Activated T-helper 2 cell treated with anti-CD3 and anti-CD28 coated beads, Interferon-gamma antibody, Interleukin-2, Interleukin-4, amounts not matched to agents 10 μg/mL and 5 μg/mL and 100 μg/mL, durations not matched to agents 14 hours and 24 hours and 36 hours (primary cell): ENCODE measurements at regions not wholly inside any gene's neighbourhood (a gene's known extent, or its start where the extent isn't known, plus 50 kb on each side); places are given as distances from the start of the nearest gene placed in this dataset.
"Not testable (repeated sequence)": the region's sequence is repeated elsewhere in the genome, so short reads cannot be mapped to it uniquely, and the experiment has no call there.

Source experiments
- DNase-seq: peaks from one replicate; pipeline ENCODE4 v3.0.0; 2021; ENCODE audit warnings: low spot score
- H3K27ac Mint-ChIP-seq: one replicate; pipeline ENCODE4 v1.8.0; 2021; ENCODE audit warnings: mixed read lengths
- H3K27me3 Mint-ChIP-seq: one replicate; pipeline ENCODE4 v1.8.0; 2021; ENCODE audit warnings: low read depth, mixed read lengths
- H3K36me3 Mint-ChIP-seq: one replicate; pipeline ENCODE4 v1.8.0; 2021; ENCODE audit warnings: low read depth, mixed read lengths
- H3K4me1 Mint-ChIP-seq: one replicate; pipeline ENCODE4 v1.8.0; 2021; ENCODE audit warnings: low read depth, mixed read lengths
- H3K4me3 Mint-ChIP-seq: one replicate; pipeline ENCODE4 v1.8.0; 2021; ENCODE audit warnings: low read depth, mild to moderate bottlenecking, moderate library complexity, mixed read lengths
- H3K9me3 Mint-ChIP-seq: one replicate; pipeline ENCODE4 v1.8.0; 2021; ENCODE audit warnings: mixed read lengths
- intact Hi-C: fragments of 100-400 bp; cut with micrococcal nuclease; formaldehyde crosslinking; loops from one replicate; pipeline ENCODE4 v1.15.1; 2023

DNA sequence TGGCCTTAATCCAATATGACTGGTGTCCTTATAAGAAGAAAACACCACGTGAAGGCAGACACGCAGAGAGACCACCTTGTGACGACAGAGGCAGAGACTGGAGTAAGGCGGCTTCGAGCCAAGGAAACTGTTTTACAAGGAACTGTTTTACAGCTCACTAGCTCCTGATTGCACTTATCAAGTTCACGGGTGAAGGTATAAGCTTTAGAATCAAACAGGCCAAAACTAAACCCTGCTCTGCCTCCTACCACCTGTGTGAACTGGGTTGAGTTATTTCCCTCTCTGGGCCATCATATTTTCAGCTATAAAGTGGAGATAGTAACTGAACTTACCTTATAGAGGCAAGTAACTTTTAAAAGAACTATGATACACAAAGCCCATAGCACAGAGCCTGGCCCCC, 166.9 kb upstream of the NFIA start:
- no peaks in the 10 kb centered on the region for H3K36me3 Mint-ChIP-seq

GRCh38 chr1:60914982-60915381, 167.4 kb upstream of the NFIA start:
- H3K4me3 Mint-ChIP-seq = no peak overlapping the region
- no peaks in the 10 kb centered on the region for H3K36me3 Mint-ChIP-seq
- no peaks in the 10 kb centered on the region for H3K9me3 Mint-ChIP-seq
- DNase-seq = no peak
- peaks cover 4% of the 10 kb centered on the region for H3K27me3 Mint-ChIP-seq
- intact Hi-C loops = no loop called here
- H3K27ac Mint-ChIP-seq = no peak overlapping the region
- no peaks in the 10 kb centered on the region for H3K4me1 Mint-ChIP-seq

More for the DNA sequence above, 166.9 kb upstream of the NFIA start:
- no peak for DNase-seq
- intact Hi-C loops = no loop called here
- Mint-ChIP-seq H3K27me3 (peaks cover 4% of the 10 kb centered on the region), H3K4me3 (no peak overlapping the region), H3K27ac (no peak overlapping the region), H3K4me1 (no peaks in the 10 kb centered on the region), H3K9me3 (no peaks in the 10 kb centered on the region)

DNA sequence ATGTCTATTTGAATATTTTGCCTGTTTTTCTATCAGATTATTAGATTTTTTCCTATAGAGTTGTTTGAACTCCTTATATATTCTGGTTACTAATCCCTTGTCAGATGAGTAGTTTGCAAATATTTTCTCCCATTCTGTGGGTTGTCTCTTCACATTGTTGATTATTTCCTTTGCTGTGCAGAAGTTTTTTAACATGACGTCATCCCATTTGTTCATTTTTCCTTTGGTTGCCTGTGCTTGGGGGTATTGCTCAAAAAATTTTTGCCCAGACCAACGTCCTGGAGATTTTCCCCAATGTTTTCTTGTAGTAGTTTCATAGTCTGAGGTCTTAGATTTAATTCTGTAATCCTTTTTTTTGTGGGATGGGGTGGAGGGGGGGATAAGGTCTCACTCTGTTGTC, 168.7 kb upstream of the NFIA start:
- H3K9me3 Mint-ChIP-seq, H3K4me1 Mint-ChIP-seq, H3K4me3 Mint-ChIP-seq, H3K27me3 Mint-ChIP-seq, H3K36me3 Mint-ChIP-seq, H3K27ac Mint-ChIP-seq, DNase-seq, intact Hi-C loops: not testable (repeated sequence)

DNA sequence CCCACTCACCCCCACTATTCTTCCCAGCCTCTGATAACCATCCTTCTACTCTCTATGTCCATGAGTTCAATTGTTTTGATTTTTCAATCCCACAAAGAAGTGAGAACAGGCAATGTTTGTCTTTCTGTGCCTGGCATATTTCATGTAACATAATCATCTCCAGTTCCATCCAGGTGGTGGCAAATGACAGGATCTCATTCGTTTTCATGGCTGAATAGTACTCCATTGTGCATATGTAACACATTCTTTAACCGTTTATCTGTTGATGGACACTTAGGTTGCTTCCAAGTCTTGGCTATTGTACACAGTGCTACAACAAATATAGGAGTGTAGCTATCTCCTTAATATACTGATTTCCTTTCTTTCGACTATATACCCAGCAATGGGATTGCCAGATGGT, 169.3 kb upstream of the NFIA start:
- peaks cover 3% of the 10 kb centered on the region for H3K27me3 Mint-ChIP-seq
- intact Hi-C loops = no loop called here
- H3K9me3 Mint-ChIP-seq = no peaks in the 10 kb centered on the region
- no peaks in the 10 kb centered on the region for H3K36me3 Mint-ChIP-seq
- H3K27ac Mint-ChIP-seq = no peak overlapping the region
- no peak overlapping the region for H3K4me3 Mint-ChIP-seq
- no peaks in the 10 kb centered on the region for H3K4me1 Mint-ChIP-seq
- DNase-seq = no peak

GRCh38 chr1:60911966-60912697, 170.2 kb upstream of the NFIA start:
- no peaks in the 10 kb centered on the region for H3K4me1 Mint-ChIP-seq
- no peaks in the 10 kb centered on the region for H3K36me3 Mint-ChIP-seq
- H3K27ac Mint-ChIP-seq = no peak overlapping the region
- H3K9me3 Mint-ChIP-seq = no peaks in the 10 kb centered on the region
- no peak overlapping the region for H3K4me3 Mint-ChIP-seq
- intact Hi-C loops = no loop called here
- H3K27me3 Mint-ChIP-seq = peaks cover 3% of the 10 kb centered on the region
- no peak for DNase-seq

GRCh38 chr1:60908159-60908558, 174.2 kb upstream of the NFIA start:
- Mint-ChIP-seq H3K9me3 (no peaks in the 10 kb centered on the region), H3K4me1 (no peaks in the 10 kb centered on the region), H3K4me3 (no peak overlapping the region), H3K27me3 (peaks cover 8% of the 10 kb centered on the region), H3K36me3 (no peaks in the 10 kb centered on the region), H3K27ac (no peak overlapping the region)
- intact Hi-C loops = no loop called here
- no peak for DNase-seq

DNA sequence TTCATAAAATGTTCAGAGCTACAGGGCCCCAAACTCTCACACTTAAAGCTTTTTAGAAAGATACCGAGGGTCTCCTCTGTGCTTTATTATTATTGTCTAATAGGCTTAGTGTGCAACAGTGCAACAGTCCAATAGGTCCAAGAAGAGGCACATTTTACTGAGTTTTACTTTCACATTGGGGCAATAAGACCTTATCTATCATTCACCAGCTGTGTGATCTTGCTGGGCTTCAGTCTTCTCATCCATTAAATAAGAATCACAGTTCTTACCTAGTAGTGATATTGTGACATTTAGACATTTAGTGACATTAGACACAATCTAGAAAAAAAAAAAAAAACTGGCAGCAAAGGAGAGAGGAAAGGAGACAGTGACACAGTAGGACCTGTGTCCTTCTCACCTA, 175.8 kb upstream of the NFIA start:
- no peak overlapping the region for H3K27ac Mint-ChIP-seq
- H3K4me1 Mint-ChIP-seq = no peaks in the 10 kb centered on the region
- H3K4me3 Mint-ChIP-seq = no peak overlapping the region
- intact Hi-C loops = no loop called here
- no peak for DNase-seq
- no peaks in the 10 kb centered on the region for H3K36me3 Mint-ChIP-seq
- no peaks in the 10 kb centered on the region for H3K9me3 Mint-ChIP-seq
- H3K27me3 Mint-ChIP-seq = peaks cover 8% of the 10 kb centered on the region

GRCh38 chr1:60906039-60906438, 176.3 kb upstream of the NFIA start:
- H3K27ac Mint-ChIP-seq = no peak overlapping the region
- no peak overlapping the region for H3K4me3 Mint-ChIP-seq
- no peak for DNase-seq
- no peaks in the 10 kb centered on the region for H3K36me3 Mint-ChIP-seq
- no peaks in the 10 kb centered on the region for H3K9me3 Mint-ChIP-seq
- peaks cover 8% of the 10 kb centered on the region for H3K27me3 Mint-ChIP-seq
- intact Hi-C loops = no loop called here
- H3K4me1 Mint-ChIP-seq = no peaks in the 10 kb centered on the region

- peaks cover 3% of the 10 kb centered on the region for H3K4me1 Mint-ChIP-seq
- H3K36me3 Mint-ChIP-seq = no peaks in the 10 kb centered on the region
- no peak overlapping the region for H3K4me3 Mint-ChIP-seq
- no peak overlapping the region for H3K27ac Mint-ChIP-seq
- DNase-seq = no peak
- no peaks in the 10 kb centered on the region for H3K9me3 Mint-ChIP-seq
- peaks cover 8% of the 10 kb centered on the region for H3K27me3 Mint-ChIP-seq
- intact Hi-C loops = no loop called here
Measured at GRCh38 chr1:60904099-60904851, 178.1 kb upstream of the NFIA start.

DNA sequence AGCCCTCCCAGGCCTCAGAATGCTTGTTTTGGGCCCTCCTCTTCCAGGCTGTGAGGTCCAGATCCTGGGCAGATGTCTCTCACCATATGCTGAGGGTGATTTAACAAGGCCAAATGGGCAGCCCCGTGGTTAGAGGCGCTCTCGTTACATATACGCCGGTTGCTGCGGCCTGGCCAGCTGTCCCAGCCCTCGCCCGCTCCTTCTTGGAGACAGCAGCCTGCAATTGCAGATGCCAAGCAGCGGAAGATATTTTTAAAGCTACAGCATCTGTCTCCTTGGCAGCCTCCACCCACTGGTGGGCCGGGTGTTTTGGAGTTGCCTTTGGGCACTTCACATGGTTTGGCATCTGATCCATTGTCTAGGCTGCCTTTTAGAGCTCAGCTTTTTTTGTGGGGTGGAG, 178.8 kb upstream of the NFIA start:
- intact Hi-C loops = no loop called here
- no peak overlapping the region for H3K27ac Mint-ChIP-seq
- H3K4me1 Mint-ChIP-seq = peaks cover 4% of the 10 kb centered on the region
- peaks cover 8% of the 10 kb centered on the region for H3K27me3 Mint-ChIP-seq
- no peak overlapping the region for H3K4me3 Mint-ChIP-seq
- H3K36me3 Mint-ChIP-seq = no peaks in the 10 kb centered on the region
- no peaks in the 10 kb centered on the region for H3K9me3 Mint-ChIP-seq
- no peak for DNase-seq

- no peak overlapping the region for H3K27ac Mint-ChIP-seq
- no peak overlapping the region for H3K4me3 Mint-ChIP-seq
- H3K9me3 Mint-ChIP-seq = no peaks in the 10 kb centered on the region
- peaks cover 17% of the 10 kb centered on the region for H3K27me3 Mint-ChIP-seq
- intact Hi-C loops = no loop called here
- H3K36me3 Mint-ChIP-seq = no peaks in the 10 kb centered on the region
- H3K4me1 Mint-ChIP-seq = peaks cover 7% of the 10 kb centered on the region
- DNase-seq = no peak
Measured at GRCh38 chr1:60899464-60899863, 182.9 kb upstream of the NFIA start.

DNA sequence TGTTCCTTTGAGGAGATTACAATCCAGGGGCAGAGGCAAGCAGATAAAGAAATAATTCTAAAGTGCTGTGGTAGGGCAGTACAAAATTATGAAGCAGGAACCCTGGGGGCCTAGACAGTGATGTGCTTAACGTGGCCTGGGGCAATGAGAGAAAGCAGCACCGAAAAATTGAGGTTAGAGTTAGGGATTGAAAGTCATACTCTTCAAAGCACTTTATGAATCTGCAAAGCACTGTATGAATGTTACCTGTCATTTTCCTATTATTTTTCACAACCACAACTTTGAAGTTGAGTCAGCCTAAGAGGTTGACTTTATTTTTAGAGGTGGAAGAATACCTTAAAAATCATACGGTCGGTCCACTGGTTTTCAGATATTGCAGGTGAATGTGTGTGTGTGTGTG, 183.4 kb upstream of the NFIA start:
- DNase-seq = no peak
- intact Hi-C loops = no loop called here
- H3K4me3 Mint-ChIP-seq = no peak overlapping the region

GRCh38 chr1:60898413-60898812, 183.9 kb upstream of the NFIA start:
- H3K27me3 Mint-ChIP-seq = peaks cover 20% of the 10 kb centered on the region
- H3K9me3 Mint-ChIP-seq = no peaks in the 10 kb centered on the region
- intact Hi-C loops = no loop called here
- H3K36me3 Mint-ChIP-seq = no peaks in the 10 kb centered on the region
- no peak for DNase-seq
- no peak overlapping the region for H3K27ac Mint-ChIP-seq
- H3K4me3 Mint-ChIP-seq = no peak overlapping the region
- H3K4me1 Mint-ChIP-seq = peaks cover 7% of the 10 kb centered on the region

More for the DNA sequence above, 183.4 kb upstream of the NFIA start:
- Mint-ChIP-seq H3K4me1 (peaks cover 7% of the 10 kb centered on the region), H3K9me3 (no peaks in the 10 kb centered on the region), H3K27ac (no peak overlapping the region), H3K36me3 (no peaks in the 10 kb centered on the region), H3K27me3 (peaks cover 18% of the 10 kb centered on the region)
